ENCODE measurements at regions not wholly inside any gene's neighbourhood (a gene's known extent, or its start where the extent isn't known, plus 50 kb on each side); places are given as distances from the start of the nearest gene placed in this dataset.

DNA sequence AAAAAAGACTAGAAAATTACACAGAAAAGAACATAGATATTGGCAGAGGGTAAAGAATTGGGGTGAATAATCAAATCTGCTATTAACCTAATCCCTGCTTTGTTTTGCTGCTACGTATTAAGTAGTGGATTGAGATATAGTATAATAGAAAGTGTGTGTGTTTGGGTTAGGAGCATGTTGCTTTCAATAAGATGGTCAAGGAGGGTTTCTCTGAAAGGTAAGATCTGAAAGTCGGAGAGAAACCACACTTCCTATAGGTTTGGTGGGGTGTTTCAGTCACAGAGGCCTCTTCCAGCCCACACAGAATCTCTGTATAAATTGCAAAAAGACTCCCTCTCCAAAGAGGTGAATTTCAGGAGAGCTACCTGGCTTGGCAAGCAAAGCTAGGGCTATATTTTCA, 345.7 kb upstream of the SATB1 start:
- no peak for DNase-seq

DNA sequence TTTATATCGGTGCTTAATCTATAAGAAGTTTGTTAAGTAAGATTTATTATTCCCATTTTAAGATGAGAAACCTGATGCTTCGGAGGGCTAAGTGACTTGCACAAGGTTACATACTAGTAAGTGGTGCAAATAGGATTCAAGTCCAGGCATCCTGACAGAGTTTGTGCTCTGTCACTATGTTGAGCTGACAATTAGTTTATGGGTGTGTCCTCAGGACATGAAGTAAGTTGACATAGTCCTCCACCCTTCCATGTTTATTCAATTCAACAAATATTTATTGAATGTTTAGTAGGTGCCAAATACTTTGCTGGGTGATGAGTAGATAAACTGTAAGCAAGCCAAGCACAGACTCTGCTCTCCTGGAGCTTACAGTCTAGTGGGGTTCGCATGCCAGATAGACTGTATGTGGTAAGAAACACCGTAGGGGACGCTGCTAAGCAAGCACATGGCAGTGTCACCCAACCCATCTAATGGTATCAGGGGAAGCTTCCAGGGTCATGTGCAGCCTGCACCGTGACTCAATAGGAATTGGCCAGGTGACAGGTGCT, 342.7 kb upstream of the SATB1 start:
- DNase-seq = no peak

DNA sequence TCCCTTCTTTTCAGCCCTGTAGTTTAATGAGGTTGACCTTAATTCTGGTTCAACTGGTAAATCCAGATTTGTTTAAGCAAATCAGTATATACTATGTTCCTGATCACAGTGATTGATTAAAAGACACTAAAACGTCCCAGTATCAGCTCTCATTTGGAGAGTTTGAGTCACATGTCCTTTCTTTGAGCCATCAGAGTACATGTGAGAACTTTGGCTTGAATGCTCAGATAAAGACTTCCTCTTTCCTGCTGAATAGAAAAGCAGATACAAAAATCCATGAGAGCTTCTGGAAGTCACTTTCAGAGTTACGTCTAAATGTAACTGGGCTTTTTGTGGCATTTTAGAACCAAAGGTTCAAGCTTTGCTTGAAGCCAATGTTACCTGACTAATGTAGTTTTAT, 341.8 kb upstream of the SATB1 start:
- no peak for DNase-seq

DNA sequence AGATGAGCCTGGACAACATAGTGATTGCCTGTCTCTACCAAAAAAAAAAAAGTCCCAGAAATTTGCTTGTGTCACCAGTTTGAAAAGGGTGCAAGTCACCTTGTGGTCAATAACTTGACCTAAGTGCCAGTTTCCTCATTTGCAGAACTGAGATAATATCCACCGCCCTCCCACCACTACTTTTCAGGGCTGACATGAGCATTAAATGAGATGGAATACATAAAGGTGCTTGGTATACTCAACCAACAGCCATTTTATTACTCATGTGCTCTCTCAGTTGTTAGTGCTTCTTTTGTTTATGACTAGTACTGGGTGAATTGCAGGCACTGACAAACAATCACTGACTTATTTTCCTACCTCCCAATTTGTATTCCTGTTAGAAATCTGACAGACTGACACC, 340.5 kb upstream of the SATB1 start:
- DNase-seq = no peak

DNA sequence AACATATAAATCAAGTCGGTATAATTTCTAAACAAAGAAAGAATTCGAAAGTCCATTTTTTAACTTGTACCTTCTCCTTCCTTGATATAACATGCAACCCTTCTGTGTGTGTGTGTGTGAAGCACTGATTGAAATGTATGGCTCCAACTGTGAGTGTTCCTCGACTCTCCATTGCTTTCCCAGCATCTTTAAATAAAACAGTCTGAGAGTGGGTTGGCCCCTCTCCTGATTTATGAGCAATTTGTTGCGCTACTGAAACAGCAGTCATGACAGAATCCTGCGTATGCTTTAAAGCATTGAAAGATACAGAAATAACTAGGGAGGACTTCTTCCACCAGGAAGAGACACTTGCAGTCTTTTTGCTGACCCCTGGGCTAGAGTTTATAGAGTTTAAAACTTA, 340.0 kb upstream of the SATB1 start:
- DNase-seq = no peak

DNA sequence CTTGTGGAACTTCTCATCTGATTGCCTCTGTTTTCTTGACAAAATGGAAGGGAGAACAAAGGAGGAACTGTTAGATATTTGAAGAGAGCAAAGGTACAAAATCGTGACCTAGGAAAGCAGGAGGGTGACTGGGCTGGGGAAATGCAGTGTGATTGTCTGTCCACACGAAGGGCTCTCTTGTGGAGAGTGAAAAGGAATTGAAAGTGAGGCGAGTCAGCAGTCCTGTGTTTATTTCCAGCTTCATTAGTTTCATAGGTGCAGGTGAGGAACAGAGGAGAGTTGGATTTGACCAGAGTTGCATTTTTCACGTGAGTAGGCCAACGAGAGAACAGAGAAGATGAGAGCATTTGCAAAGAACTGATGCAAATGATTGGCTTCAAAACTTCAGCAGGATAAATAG, 336.4 kb upstream of the SATB1 start:
- no peak for DNase-seq

DNA sequence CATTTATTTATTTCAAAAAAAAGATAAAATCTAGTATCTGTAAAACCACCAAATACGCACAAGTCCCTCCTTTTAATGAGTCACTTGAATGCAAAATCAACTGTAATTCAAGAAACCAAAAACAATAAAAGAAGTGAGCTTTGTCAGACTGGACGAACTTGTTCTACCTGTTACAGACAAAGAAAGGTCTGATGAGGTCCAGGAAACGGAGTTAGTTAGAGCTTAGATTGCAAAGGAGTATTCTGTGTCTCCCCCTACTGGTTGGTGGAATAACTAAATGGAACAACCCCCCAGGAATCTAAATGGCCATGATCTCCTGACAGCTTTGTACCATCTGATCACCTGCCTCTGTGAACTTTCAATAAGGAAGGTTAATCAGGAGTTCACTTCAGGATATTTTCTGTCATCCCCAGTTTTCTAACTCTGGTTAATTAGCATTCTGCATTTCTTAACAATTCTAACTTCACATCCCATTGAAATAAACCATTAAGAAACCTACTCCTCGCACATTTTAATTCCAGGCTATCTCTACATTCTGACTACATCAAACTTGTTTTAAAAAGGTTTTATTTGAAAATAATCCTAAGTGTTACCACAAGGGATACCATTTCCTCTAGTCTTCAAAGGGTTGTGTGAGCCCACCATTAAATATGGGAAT, 333.0 kb upstream of the SATB1 start:
- DNase-seq = no peak

DNA sequence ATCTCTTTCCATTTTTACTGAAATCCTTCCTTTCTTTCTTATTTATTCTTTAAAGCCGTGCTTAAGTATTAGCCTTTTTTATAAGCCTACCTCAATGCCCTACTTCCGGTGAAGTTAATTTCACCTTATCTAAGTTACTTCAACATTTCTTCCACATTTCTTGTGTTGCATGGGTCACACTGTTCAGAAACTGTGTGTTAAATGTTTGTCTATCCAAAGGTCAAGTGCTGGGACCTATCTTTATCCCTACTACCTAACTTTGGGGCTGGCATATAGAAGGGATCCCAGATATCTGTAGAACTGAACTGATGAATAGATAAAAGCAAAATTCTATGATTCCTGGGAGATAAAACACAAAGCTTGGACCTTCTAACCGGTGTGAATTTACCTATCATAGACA, 332.3 kb upstream of the SATB1 start:
- no peak for DNase-seq

DNA sequence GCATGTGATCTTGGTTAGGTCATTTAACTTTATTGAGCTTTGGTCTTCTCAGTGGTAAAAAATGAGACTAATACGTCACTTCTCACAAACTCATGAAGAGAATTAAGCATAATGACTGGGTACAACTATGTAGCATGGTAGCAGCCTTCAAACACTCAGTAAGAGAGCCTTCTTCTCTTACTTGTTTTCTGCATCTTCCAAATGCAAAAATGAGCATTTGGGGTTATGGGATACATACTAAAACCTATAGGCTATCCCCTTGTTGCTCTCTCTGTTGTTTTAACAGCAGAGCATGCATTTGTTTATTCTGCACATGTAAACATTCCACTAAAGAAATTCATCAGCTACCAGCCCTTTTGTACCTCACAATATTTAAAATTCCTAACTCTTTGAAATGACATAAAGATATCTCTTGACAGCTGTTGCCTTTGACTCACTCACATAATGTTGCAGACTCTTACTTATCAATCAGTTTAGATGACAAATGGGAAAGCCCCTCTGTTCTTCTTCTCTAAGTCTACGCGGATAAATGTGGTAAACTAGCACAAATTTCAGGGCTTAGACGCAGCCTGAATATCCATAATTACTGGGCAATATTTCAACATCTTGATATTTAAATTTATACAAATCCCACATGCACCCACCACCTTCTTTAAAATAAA, 327.3 kb upstream of the SATB1 start:
- DNase-seq = no peak

DNA sequence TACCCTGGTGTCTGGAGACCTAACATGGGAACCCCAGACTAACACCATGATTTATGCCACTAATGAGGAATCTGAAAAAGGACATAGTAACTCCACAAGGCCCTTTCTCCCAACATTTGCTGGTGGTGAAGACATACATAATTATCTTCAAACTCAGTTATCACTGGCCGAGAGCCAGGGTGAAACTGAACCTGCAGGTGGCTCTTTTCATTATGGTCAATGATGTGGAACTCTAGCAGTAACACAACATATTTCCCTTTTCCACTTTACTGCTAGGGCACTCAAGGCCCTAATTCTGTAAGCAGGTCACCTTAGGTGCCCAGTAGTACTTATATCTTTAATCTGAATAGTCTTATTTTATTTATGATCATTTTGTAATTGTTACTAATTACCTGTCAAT, 326.4 kb upstream of the SATB1 start:
- no peak for DNase-seq

DNA sequence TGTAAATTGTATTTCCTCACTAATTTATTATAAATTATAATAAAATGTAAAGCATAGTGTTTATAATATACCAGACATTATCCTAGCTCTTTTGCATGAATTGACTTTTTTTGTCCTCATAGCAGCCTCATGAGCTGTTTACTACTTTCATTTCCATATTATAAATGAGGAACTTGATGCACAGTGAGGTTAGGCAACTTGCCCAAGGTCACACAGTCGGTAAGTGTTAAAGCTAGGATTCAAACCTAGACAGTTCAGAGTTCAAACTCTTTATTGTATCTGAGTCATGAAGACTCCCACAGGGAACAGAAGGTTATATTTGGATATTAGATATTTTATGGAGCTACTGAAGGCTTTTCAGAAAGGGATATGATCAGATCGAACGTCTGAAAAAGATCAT, 322.2 kb upstream of the SATB1 start:
- DNase-seq = no peak

DNA sequence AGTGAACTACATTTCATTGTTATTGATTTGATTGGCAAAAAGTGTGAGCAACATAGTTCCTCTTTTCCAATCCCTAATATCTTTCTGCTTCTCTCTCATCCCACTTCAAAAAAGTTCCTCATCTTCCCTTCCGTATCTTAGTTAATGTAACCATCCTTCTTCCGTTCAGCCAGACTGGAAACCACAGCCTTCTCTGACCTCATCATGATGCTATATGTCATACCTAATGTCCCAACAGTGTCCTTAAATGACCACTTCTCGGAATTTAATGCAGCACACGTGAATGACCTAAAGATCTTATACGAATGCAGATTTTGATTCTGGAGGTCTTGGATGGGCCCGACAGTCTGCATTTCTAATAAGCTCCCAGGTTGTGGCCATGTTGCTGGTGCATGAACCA, 320.3 kb upstream of the SATB1 start:
- DNase-seq = no peak

DNA sequence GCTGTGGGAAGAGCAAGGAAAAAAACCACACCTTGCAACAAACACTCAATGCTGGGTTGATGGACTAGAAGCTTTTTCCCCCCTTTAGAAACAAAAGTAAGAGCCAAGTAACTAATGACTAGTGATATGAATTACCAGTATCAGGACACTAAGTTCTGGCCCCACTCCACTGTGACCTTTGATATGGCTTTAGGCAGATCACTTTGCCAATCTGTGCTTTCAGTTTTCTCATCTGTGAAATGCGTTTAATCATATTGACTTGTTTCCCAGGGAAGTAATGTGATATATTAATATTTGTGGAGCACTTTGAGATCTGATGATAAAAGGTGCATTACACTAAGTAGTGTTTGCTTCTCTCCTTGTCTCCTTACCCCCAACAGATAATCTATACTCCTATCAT, 319.3 kb upstream of the SATB1 start:
- DNase-seq = no peak

DNA sequence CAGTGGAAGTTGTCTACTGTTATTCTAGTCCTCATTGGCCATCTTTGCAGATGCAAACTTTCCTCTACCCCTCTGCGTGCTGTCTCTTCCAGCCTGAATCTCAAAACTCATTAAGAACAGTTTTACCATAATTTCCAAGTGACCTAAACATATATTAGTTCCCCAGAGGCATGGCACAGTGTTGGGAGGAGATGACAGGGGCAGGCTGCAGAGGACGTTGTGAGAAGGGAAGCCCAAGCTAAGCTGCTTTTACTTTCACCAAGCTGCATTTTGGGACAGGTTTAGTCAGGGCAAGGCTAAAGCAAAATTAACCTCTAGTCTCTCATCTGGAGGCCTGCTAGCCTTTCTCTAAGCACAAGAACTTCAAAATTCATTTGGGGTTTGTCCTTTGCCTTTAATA, 318.6 kb upstream of the SATB1 start:
- DNase-seq = no peak

DNA sequence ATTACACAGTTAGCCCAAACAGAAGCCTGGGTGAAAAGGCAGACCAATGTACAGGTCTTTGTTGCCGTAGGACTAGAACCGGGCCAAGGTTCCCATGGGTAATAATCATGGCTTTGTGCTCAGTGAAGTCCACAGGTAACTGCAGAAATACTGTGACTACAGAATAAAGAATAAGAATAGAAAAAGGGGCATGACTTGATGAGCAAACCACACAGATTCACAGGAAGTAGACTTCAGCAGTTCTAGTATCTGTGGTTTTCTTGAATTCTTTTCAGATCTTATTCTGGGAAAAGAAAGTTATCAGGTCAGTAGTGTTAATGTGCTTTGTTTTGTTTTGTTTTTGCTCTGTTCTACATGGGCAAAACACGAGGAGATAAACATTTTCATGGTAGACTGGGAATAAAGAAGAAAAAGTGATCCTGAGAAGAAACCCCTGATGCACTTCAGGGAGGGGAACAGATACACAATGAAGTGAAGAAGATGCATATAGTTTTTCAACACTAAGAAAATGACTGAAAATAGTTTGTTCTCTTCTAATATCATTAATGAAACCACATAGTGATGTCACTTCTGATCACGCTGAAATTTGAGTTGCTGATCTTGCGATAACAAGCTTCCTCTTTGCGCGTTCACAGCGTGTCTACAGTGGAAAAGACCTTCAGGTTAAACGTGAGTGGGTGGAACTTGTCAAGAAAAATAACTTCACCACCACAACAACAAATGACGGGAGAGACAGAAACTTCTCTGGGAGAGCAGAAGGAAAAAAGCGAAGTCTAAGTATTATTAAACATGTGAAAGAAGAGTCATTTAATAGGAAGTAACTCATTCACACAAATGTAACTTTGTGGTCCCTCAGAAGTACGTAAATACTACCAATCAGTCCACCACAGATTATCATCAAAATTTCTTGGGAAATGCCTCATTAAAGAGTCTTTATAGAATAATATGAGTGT, 315.8 kb upstream of the SATB1 start:
- DNase-seq = peak; percentile 29

DNA sequence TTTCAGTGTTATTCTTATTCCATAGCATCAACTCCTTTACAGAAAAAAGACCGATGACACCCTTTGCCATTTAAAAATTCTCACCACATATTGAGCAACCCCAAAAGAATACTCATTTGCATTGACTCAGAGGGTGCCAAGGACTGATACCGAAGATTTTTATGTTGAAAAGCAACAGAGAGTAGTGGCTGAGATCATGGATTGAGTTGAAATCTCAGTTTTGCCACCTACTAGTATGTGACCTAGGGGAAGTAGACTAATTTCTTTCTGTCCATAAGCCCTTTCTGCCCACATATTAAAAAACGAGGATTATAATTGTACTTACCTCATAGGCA, 313.9 kb upstream of the SATB1 start:
- no peak for DNase-seq

DNA sequence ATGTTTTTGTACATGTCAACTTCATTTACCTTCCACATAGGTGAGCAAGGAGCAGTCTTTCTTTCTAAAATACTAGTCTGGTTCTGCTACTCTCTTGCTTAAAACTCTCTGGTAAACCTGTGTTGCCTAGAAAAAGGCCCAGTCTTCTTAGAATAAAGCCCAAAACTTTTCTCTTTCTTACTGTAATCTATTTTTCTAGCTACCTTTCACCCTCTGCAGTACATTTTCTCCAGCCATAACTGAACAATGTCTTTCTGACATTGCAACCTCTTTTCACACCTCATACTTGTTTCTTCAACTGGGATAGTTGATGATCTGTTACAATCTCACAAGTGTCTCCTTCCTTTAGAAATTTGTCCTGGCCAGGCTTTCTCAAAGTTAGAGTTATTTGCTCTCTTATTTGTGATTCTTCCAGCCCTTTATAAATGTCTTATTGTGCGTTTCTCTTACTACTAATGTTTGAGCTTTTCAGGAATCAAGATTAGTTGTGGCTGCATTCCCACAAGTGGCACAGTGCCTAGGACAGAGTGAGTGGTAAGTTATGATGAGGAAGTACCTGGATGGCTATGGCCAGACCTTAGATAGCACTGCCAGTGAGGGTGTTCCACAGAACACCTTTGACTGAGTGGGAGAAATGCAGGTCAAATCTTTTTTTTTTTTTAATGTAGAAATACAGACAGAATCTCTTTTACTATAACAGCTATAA, 313.4 kb upstream of the SATB1 start:
- no peak for DNase-seq

DNA sequence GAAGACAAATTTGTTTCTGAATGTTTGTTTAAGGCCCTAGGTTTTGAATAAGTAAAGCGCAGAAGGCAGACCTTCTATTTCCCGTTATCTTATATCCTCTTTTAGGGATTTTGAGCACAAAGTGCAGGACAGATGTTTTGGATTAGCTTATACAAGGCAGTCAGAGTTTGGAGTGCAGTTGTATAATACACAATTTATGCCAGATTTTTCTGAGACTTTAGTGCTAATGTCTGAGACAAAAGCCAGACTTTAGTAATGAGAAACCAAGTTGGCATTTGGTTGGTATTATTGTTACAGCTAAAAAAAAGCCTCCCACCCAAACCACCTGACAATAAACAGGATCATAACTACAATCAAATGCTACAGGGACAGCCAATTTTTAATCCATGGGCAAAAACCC, 309.9 kb upstream of the SATB1 start:
- DNase-seq = no peak

DNA sequence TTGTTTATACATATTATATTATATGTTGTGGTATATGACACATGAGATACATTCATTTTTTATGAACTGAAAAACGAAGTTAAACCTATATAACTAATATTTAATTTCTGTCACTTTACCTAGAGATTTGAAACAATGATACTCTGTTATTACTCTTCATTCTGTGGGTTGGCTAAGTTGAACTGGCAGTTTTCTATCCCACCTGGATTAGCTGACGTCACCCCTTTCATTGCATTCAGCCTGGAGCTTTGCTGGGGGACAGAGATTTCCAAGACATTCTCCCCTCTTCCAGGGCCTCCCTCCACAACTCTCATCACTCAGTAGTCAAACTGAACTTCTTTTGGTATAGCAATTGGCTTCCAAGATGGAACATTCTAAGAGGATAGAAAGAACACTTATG, 309.2 kb upstream of the SATB1 start:
- no peak for DNase-seq

DNA sequence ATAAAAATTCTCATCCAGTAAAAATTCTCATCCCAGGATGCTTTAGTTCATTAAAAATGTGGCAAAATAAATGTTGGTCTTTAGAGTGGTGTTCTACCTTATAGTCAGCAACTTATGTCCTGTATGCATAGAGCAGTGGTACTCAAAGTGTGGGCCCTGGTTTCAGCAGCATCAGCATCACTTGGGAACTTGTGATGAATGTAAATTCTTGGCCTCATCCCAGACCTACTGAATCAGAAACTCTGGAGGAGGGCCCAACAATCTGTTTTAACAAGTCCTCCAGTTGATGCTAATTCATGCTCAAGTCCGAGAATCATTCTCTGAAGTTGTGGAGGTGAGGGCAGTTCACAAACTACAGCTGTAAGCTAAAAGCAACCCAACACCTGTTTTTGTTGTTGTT, 307.3 kb upstream of the SATB1 start:
- no peak for DNase-seq

DNA sequence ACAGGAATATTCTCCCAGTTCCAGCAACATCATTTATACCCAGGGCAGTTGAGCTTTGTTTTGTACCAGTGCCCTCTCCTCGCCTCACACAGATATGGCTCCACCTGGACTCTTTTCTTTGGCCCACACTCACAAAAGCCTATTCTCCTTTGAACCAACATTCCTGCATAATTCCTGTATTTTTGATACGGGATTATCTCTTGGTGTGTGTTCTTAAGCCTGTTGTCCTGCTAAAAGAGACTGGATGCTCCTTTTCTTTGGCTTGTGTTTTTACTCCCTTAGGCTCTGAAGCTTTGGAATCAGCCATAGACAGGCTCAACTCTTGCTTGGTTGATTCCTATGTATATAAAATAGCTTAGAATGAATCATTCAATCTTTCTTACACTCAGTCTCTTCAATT, 305.4 kb upstream of the SATB1 start:
- DNase-seq = no peak

DNA sequence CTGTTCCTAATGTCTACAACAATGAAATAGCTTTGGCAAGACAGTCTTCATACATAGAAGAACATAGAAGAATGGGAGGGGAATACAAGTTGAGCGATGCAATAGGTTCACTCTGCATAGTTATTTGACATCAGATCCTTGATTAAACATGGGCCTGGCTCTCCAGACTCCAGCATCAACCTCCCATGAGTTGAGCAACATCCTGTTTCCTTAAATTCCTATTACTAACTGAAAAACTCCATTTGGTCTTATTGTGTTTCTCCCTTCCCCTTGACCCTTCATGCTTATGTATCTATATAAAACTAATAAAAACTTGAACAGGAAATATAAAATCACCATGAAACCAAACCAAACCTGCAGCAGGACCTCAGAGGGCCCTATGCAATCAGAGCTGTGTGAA, 304.5 kb upstream of the SATB1 start:
- DNase-seq = no peak

Measured in activated CD4-positive, alpha-beta T cell treated with anti-CD3 and anti-CD28 coated beads for 1 hour (primary cell).